H9 (cell line): ENCODE measurements at regions not wholly inside any gene's neighbourhood (a gene's known extent, or its start where the extent isn't known, plus 50 kb on each side); places are given as distances from the start of the nearest gene placed in this dataset.

Experiments
- DNase-seq: peaks from one replicate; pipeline ENCODE4 v3.0.0-alpha.2; 2017
- H2AFZ ChIP-seq: one replicate; pipeline ENCODE4 v1.6.1; 2013; ENCODE audit warnings: mild to moderate bottlenecking, low read length, control low read depth, moderate library complexity
- H2AK5ac ChIP-seq: 2 replicates; pipeline ENCODE4 v1.6.1; 2013; ENCODE audit warnings: low read length, control low read depth, mixed read lengths; ENCODE audit not compliant: insufficient read length
- H2BK120ac ChIP-seq: one replicate; pipeline ENCODE4 v1.6.1; 2013; ENCODE audit warnings: low read depth, mild to moderate bottlenecking, low read length, control low read depth, inconsistent platforms; ENCODE audit not compliant: poor library complexity, severe bottlenecking
- H2BK12ac ChIP-seq: 2 replicates; pipeline ENCODE4 v1.6.1; 2013; ENCODE audit warnings: low read length, control low read depth, mixed read lengths, low read depth; ENCODE audit not compliant: insufficient read length
- H2BK15ac ChIP-seq: 2 replicates; pipeline ENCODE4 v1.6.1; 2013; ENCODE audit warnings: low read depth, low read length, control low read depth
- H2BK20ac ChIP-seq: one replicate; pipeline ENCODE4 v1.6.1; 2013; ENCODE audit warnings: low read depth, mild to moderate bottlenecking, low read length, control low read depth, inconsistent platforms; ENCODE audit not compliant: poor library complexity, severe bottlenecking
- H2BK5ac ChIP-seq: 2 replicates; pipeline ENCODE4 v1.6.1; 2013; ENCODE audit warnings: low read length, control low read depth, mixed read lengths; ENCODE audit not compliant: insufficient read length
- H3K14ac ChIP-seq: 2 replicates; pipeline ENCODE4 v1.6.1; 2013; ENCODE audit warnings: low read length, control low read depth; ENCODE audit not compliant: insufficient read depth
- H3K18ac ChIP-seq: 2 replicates; pipeline ENCODE4 v1.6.1; 2013; ENCODE audit warnings: low read depth, mild to moderate bottlenecking, mixed read lengths, low read length, control low read depth; ENCODE audit not compliant: insufficient read length
- H3K23ac ChIP-seq: 2 replicates; pipeline ENCODE4 v1.6.1; 2013; ENCODE audit warnings: low read length, control low read depth, mixed read lengths, low read depth; ENCODE audit not compliant: insufficient read length
- H3K23me2 ChIP-seq: 2 replicates; pipeline ENCODE4 v1.6.1; 2013; ENCODE audit warnings: low read depth, mild to moderate bottlenecking, mixed read lengths, low read length, control low read depth; ENCODE audit not compliant: insufficient read length, poor library complexity, severe bottlenecking
- H3K27ac ChIP-seq: 2 replicates; pipeline ENCODE4 v1.5.1; 2013; ENCODE audit warnings: low read length, control low read depth, mixed read lengths, low read depth; ENCODE audit not compliant: insufficient read length
- H3K27me3 ChIP-seq: 2 replicates; pipeline ENCODE4 v1.6.1; 2013; ENCODE audit warnings: low read length, control low read depth, inconsistent platforms; ENCODE audit not compliant: insufficient read depth
- H3K4ac ChIP-seq: 2 replicates; pipeline ENCODE4 v1.6.1; 2013; ENCODE audit warnings: low read depth, mild to moderate bottlenecking, control low read depth, inconsistent platforms, low read length, moderate library complexity
- H3K4me1 ChIP-seq: 2 replicates; pipeline ENCODE4 v1.6.1; 2013; ENCODE audit warnings: low read length, control low read depth, inconsistent platforms; ENCODE audit not compliant: insufficient read depth
- H3K4me2 ChIP-seq: 2 replicates; pipeline ENCODE4 v1.6.1; 2013; ENCODE audit warnings: low read length, control low read depth, mixed read lengths; ENCODE audit not compliant: insufficient read length, insufficient read depth
- H3K56ac ChIP-seq: 2 replicates; pipeline ENCODE4 v1.6.1; 2013; ENCODE audit warnings: low read depth, mild to moderate bottlenecking, mixed read lengths, low read length, control low read depth; ENCODE audit not compliant: insufficient read length
- H3K79me1 ChIP-seq: 2 replicates; pipeline ENCODE4 v1.6.1; 2013; ENCODE audit warnings: low read depth, mild to moderate bottlenecking, moderate library complexity, low read length, control low read depth, inconsistent platforms; ENCODE audit not compliant: insufficient read depth, poor library complexity, severe bottlenecking
- H3K79me2 ChIP-seq: 2 replicates; pipeline ENCODE4 v1.6.1; 2013; ENCODE audit warnings: low read length, control low read depth, inconsistent platforms; ENCODE audit not compliant: insufficient read depth
- H3K9ac ChIP-seq: 2 replicates; pipeline ENCODE4 v1.6.1; 2013; ENCODE audit warnings: low read length, control low read depth, mixed read lengths; ENCODE audit not compliant: insufficient read length; ENCODE audit errors: extremely low read depth
- H3K9me3 ChIP-seq: one replicate; pipeline ENCODE4 v1.6.1; 2013; ENCODE audit warnings: low read depth, low read length, inconsistent platforms; ENCODE audit not compliant: control insufficient read depth
- H3T11ph ChIP-seq: one replicate; pipeline ENCODE4 v1.6.1; 2013; ENCODE audit warnings: mild to moderate bottlenecking, low read length, control low read depth, inconsistent platforms
- H4K20me1 ChIP-seq: one replicate; pipeline ENCODE4 v1.6.1; 2013; ENCODE audit not compliant: control insufficient read depth, insufficient read length, insufficient read depth
- H4K5ac ChIP-seq: 2 replicates; pipeline ENCODE4 v1.6.1; 2013; ENCODE audit warnings: low read depth, mild to moderate bottlenecking, mixed read lengths, low read length, control low read depth; ENCODE audit not compliant: insufficient read length
- H4K8ac ChIP-seq: replicated peaks from 2 replicates; pipeline ENCODE4 v1.6.1; 2013; ENCODE audit warnings: low read length, control low read depth, mixed read lengths, low read depth; ENCODE audit not compliant: insufficient read length
- H4K91ac ChIP-seq: 2 replicates; pipeline ENCODE4 v1.6.1; 2013; ENCODE audit warnings: low read depth, mild to moderate bottlenecking, moderate library complexity, mixed read lengths, low read length, control low read depth; ENCODE audit not compliant: insufficient read length
- H3K27ac Mint-ChIP-seq, 3 experiments: 2 replicates in 2 of 3; 3 replicates in 1 of 3; pipeline ENCODE4 v1.8.0; 2020 to 2021; ENCODE audit warnings: mixed read lengths in 3 of 3, mild to moderate bottlenecking in 1 of 3, moderate library complexity in 1 of 3
- H3K27me3 Mint-ChIP-seq: 2 replicates; pipeline ENCODE4 v1.8.0; 2021; ENCODE audit warnings: low read depth, mild to moderate bottlenecking, moderate library complexity, mixed read lengths
- H3K36me3 Mint-ChIP-seq, 3 experiments: 2 replicates in 2 of 3; 3 replicates in 1 of 3; pipeline ENCODE4 v1.8.0; 2020 to 2021; ENCODE audit warnings: low read depth in 3 of 3, mixed read lengths in 3 of 3; ENCODE audit not compliant: insufficient read depth in 1 of 3
- H3K4me1 Mint-ChIP-seq, 2 experiments: 2 replicates each; pipeline ENCODE4 v1.8.0; 2020; ENCODE audit warnings: mixed read lengths in 2 of 2
- H3K4me3 Mint-ChIP-seq, 2 experiments: 2 replicates in 1 of 2; 3 replicates in 1 of 2; pipeline ENCODE4 v1.8.0; 2020 to 2021; ENCODE audit warnings: mild to moderate bottlenecking in 2 of 2, mixed read lengths in 2 of 2, moderate library complexity in 1 of 2
- H3K9me3 Mint-ChIP-seq, 2 experiments: 2 replicates in 1 of 2; 3 replicates in 1 of 2; pipeline ENCODE4 v1.8.0; 2020; ENCODE audit warnings: mild to moderate bottlenecking in 2 of 2, mixed read lengths in 2 of 2, moderate library complexity in 1 of 2
- WGBS: extraction: QIAGEN DNeasy Blood & Tissue Kit; methylation state at CpG from one replicate; pipeline ENCODE4 v1.1.7; 2013; ENCODE audit warnings: missing lambda C conversion rate, low lambda C conversion rate, mixed read lengths; ENCODE audit not compliant: insufficient read length; ENCODE audit errors: extremely low coverage; 5-methylcytosine and 5-hydroxymethylcytosine counted together
- TF ChIP-seq, protein P1 (sequence below): fragments of 200-600 bp; sonication (generic); conservative IDR thresholded peaks from 3 replicates; pipeline ENCODE4 v1.8.0; 2021; ENCODE audit warnings: antibody characterized with exemption, mild to moderate bottlenecking

DNA sequence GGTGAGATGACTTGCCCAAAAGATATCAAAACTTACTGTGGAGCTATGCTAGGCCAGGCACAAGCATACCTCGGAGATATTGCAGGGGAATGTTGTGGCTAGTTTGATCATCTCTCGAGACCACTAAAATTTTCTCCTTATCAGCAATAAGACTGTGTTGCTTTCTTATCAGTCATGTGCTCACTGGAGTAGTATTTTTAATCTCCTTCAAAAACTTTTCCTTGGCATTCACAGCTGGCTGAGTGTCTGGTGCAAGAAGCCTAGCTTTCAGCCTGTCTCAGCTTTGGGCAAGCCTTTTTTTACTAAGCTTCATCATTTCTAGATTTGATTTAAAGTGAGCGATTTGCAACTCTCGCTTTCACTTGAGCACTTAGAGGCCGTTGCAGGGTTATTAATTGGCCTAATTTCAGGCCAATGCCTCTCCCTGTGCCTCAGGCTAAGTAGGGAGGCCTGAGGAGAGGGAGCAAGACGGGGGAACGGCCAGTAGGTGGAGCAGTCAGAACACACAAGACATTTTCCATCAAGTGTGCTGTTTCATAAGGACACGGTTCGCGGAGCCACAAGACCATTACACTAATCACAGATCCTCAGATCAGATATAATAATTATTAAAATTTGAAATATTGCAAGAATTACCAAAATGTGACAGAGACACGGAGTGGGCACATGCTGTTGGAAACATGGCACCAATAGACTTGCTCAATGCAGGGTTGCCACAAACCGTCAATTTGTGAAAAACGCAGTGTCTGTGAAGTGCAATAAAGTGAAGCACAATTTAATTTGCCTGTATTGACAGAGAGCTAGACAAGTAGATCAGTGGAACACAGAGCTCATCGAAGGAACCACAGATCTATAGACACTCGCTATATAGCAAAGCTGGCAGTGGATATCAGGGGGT, 106.8 kb upstream of the SIRPG start:
- H3K79me2 ChIP-seq = no peaks in the 10 kb centered on the region
- H3K23me2 ChIP-seq = no peaks in the 10 kb centered on the region
- H3K18ac ChIP-seq = no peak overlapping the region
- Mint-ChIP-seq H3K27ac (no peak overlapping the region), H3K4me1 (no peaks in the 10 kb centered on the region), H3K36me3 (no peaks in the 10 kb centered on the region), H3K27me3 (peaks cover 30% of the 10 kb centered on the region), H3K9me3 (no peaks in the 10 kb centered on the region), H3K4me3 (no peak overlapping the region)
- H4K20me1 ChIP-seq = no peaks in the 10 kb centered on the region
- no peaks in the 10 kb centered on the region for H3K4me1 ChIP-seq
- no peak overlapping the region for H2BK12ac ChIP-seq
- no CpG with 5 or more reads among the region's 15 CpGs for WGBS
- no peaks in the 10 kb centered on the region for H3K9me3 ChIP-seq
- no peak overlapping the region for H3T11ph ChIP-seq
- no peak overlapping the region for H3K9ac ChIP-seq
- H3K23ac ChIP-seq = no peak overlapping the region
- peak; percentile 74 for DNase-seq
- TF ChIP-seq, protein P1, sequence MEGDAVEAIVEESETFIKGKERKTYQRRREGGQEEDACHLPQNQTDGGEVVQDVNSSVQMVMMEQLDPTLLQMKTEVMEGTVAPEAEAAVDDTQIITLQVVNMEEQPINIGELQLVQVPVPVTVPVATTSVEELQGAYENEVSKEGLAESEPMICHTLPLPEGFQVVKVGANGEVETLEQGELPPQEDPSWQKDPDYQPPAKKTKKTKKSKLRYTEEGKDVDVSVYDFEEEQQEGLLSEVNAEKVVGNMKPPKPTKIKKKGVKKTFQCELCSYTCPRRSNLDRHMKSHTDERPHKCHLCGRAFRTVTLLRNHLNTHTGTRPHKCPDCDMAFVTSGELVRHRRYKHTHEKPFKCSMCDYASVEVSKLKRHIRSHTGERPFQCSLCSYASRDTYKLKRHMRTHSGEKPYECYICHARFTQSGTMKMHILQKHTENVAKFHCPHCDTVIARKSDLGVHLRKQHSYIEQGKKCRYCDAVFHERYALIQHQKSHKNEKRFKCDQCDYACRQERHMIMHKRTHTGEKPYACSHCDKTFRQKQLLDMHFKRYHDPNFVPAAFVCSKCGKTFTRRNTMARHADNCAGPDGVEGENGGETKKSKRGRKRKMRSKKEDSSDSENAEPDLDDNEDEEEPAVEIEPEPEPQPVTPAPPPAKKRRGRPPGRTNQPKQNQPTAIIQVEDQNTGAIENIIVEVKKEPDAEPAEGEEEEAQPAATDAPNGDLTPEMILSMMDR = peak; percentile 85
- H4K8ac ChIP-seq = no peak overlapping the region
- H2BK20ac ChIP-seq = no peak overlapping the region
- H2BK15ac ChIP-seq = no peak overlapping the region
- no peak overlapping the region for H2AK5ac ChIP-seq
- no peak overlapping the region for H2AFZ ChIP-seq
- H4K91ac ChIP-seq = no peak overlapping the region
- H2BK120ac ChIP-seq = no peak overlapping the region
- no peak overlapping the region for H3K27ac ChIP-seq
- H2BK5ac ChIP-seq = no peak overlapping the region
- no peak overlapping the region for H3K56ac ChIP-seq
- no peak overlapping the region for H4K5ac ChIP-seq
- H3K4ac ChIP-seq = no peak overlapping the region
- H3K79me1 ChIP-seq = no peaks in the 10 kb centered on the region
- H3K27me3 ChIP-seq = no peaks in the 10 kb centered on the region
- no peak overlapping the region for H3K4me2 ChIP-seq
- no peak overlapping the region for H3K14ac ChIP-seq
